Left ventricle myocardium inferior (tissue), 1 donor: ENCODE measurements at regions not wholly inside any gene's neighbourhood (a gene's known extent, or its start where the extent isn't known, plus 50 kb on each side); places are given as distances from the start of the nearest gene placed in this dataset.

Experiments
- DNase-seq: peaks from one replicate; pipeline ENCODE4 v3.0.0-alpha.2; 2020
- H3K27ac ChIP-seq: fragments of 200-600 bp; replicated peaks from 2 replicates; pipeline ENCODE4 v1.8.0; 2021
- H3K27me3 ChIP-seq: fragments of 200-600 bp; 2 replicates; pipeline ENCODE4 v1.8.0; 2021; ENCODE audit warnings: low read depth
- H3K36me3 ChIP-seq: fragments of 200-600 bp; 2 replicates; pipeline ENCODE4 v1.8.0; 2021
- H3K4me1 ChIP-seq: fragments of 200-600 bp; 2 replicates; pipeline ENCODE4 v1.8.0; 2021
- H3K4me3 ChIP-seq: fragments of 200-600 bp; 2 replicates; pipeline ENCODE4 v1.8.0; 2021; ENCODE audit warnings: mild to moderate bottlenecking, moderate library complexity
- H3K9me3 ChIP-seq: fragments of 200-600 bp; replicated peaks from 2 replicates; pipeline ENCODE4 v1.8.0; 2021
- intact Hi-C: fragments of 100-400 bp; cut with micrococcal nuclease; formaldehyde crosslinking; loops from one replicate; pipeline ENCODE4 v1.11.0; 2022
- TF ChIP-seq, protein P1 (sequence below): fragments of 200-600 bp; IDR thresholded peaks from 2 replicates; pipeline ENCODE4 v1.8.0; 2021; ENCODE audit warnings: antibody characterized with exemption, mild to moderate bottlenecking, borderline replicate concordance
- donor health status: DM: no; HTN: yes; CAD: no; lungs with severe emphysema.

GRCh38 chr6:159483259-159483658 is 209.8 kb downstream of the SOD2 start:
- intact Hi-C loops = no loop called here
- no peak overlapping the region for H3K27ac ChIP-seq
- DNase-seq = no peak
- TF ChIP-seq, protein P1, sequence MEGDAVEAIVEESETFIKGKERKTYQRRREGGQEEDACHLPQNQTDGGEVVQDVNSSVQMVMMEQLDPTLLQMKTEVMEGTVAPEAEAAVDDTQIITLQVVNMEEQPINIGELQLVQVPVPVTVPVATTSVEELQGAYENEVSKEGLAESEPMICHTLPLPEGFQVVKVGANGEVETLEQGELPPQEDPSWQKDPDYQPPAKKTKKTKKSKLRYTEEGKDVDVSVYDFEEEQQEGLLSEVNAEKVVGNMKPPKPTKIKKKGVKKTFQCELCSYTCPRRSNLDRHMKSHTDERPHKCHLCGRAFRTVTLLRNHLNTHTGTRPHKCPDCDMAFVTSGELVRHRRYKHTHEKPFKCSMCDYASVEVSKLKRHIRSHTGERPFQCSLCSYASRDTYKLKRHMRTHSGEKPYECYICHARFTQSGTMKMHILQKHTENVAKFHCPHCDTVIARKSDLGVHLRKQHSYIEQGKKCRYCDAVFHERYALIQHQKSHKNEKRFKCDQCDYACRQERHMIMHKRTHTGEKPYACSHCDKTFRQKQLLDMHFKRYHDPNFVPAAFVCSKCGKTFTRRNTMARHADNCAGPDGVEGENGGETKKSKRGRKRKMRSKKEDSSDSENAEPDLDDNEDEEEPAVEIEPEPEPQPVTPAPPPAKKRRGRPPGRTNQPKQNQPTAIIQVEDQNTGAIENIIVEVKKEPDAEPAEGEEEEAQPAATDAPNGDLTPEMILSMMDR = no peak
- H3K9me3 ChIP-seq = no peaks in the 10 kb centered on the region
- no peak overlapping the region for H3K4me3 ChIP-seq
- no peaks in the 10 kb centered on the region for H3K36me3 ChIP-seq
- no peaks in the 10 kb centered on the region for H3K4me1 ChIP-seq
- no peaks in the 10 kb centered on the region for H3K27me3 ChIP-seq

DNA sequence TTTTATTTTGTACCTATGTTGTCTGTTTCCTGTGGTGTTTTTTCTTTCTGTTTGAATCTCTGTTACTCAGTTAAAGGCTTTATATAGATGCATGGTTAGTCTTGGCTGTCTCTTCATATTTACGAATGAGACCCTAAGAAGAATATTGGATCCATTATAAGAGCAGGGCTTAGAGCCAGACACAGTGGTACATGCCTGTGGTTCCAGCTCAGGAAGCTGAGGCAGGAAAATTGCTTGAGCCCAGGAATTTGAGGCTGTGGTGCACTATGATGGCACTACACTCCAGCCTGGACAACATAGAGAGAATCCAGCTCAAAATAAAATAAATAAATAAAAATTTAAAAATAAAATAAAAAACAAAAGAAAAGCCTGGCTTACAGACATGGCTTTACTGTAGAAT is 211.1 kb downstream of the SOD2 start:
- intact Hi-C loops = no loop called here
- TF ChIP-seq, protein P1 = no peak
- no peak for DNase-seq
- Histone ChIP-seq H3K9me3 (no peaks in the 10 kb centered on the region), H3K4me1 (no peaks in the 10 kb centered on the region), H3K27me3 (no peaks in the 10 kb centered on the region), H3K4me3 (no peak overlapping the region), H3K36me3 (no peaks in the 10 kb centered on the region), H3K27ac (no peak overlapping the region)

DNA sequence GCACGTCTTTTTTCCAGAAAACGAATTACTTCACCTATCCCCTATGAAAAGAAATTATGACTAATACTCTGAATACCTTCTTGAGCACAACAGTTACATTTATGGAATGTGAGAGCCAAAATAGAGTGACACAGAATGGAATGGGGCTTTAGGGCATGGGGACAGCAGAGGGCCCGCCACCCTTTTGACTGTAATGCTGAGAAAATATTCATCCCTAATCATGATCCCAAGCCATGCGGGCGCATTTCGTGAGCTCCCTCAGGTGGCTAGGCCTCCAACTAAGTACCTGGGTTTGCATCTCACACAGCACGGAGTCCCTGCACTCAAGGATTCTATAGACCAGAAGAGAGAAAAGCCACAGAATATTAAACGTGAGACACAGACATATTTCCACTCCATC is 212.6 kb downstream of the SOD2 start:
- DNase-seq = no peak
- Histone ChIP-seq H3K4me1 (no peaks in the 10 kb centered on the region), H3K27me3 (no peaks in the 10 kb centered on the region), H3K9me3 (no peaks in the 10 kb centered on the region), H3K4me3 (no peak overlapping the region), H3K27ac (no peak overlapping the region), H3K36me3 (no peaks in the 10 kb centered on the region)
- intact Hi-C loops = no loop called here
- TF ChIP-seq, protein P1 = no peak

DNA sequence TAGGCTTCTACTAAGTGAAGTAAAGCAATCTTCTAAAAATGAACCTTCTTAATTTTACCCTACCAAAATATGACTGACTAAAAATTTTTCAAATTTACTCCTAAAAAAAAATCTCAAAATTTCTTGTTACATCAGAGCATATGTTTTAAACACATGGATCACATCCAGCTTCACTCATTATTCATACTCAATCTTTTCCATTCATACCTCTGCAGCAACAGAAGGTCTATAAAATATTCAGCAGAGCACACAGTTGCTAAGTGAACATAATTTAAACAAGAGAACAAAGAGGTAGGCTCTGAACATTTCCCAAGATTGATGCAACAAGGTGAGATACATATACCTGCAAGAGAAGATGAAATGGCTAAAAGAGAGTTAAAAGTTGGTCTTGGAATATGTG is 213.9 kb downstream of the SOD2 start:
- no peak overlapping the region for H3K27ac ChIP-seq

GRCh38 chr6:159473475-159474263 is 219.4 kb downstream of the SOD2 start:
- Histone ChIP-seq H3K4me3 (no peak overlapping the region), H3K27me3 (no peaks in the 10 kb centered on the region), H3K4me1 (peaks cover 3% of the 10 kb centered on the region), H3K36me3 (no peaks in the 10 kb centered on the region), H3K9me3 (peaks cover 12% of the 10 kb centered on the region), H3K27ac (peak overlapping the region; percentile 46)
- TF ChIP-seq, protein P1 = no peak
- intact Hi-C loops = no loop called here
- DNase-seq = peak; percentile 70

More for the DNA sequence above, 213.9 kb downstream of the SOD2 start:
- Histone ChIP-seq H3K36me3 (no peaks in the 10 kb centered on the region), H3K9me3 (no peaks in the 10 kb centered on the region), H3K27me3 (no peaks in the 10 kb centered on the region), H3K4me1 (no peaks in the 10 kb centered on the region), H3K4me3 (no peak overlapping the region)
- TF ChIP-seq, protein P1 = no peak
- intact Hi-C loops = no loop called here
- no peak for DNase-seq
